SU-DHL-6 (cell line): ENCODE measurements at regions not wholly inside any gene's neighbourhood (a gene's known extent, or its start where the extent isn't known, plus 50 kb on each side); places are given as distances from the start of the nearest gene placed in this dataset.

Experiments
- H2AFZ ChIP-seq: fragments of 200-600 bp; sonication (generic); 2 replicates; pipeline ENCODE4 v1.6.1; 2014; ENCODE audit warnings: low read depth, mild to moderate bottlenecking, moderate library complexity, mixed read lengths, antibody characterized with exemption, low read length; ENCODE audit not compliant: severe bottlenecking
- H3F3A ChIP-seq: fragments of 200-600 bp; shearing (Covaris generic); 2 replicates; pipeline ENCODE4 v1.6.0; 2016; ENCODE audit warnings: antibody characterized with exemption, mild to moderate bottlenecking; ENCODE audit not compliant: insufficient read depth
- H3K27ac ChIP-seq: fragments of 200-600 bp; sonication (generic); 2 replicates; pipeline ENCODE4 v1.5.1; 2016; ENCODE audit warnings: low read depth, mild to moderate bottlenecking, low read length, moderate library complexity, mixed read lengths
- H3K27me3 ChIP-seq: fragments of 200-600 bp; sonication (generic), shearing (Covaris generic); 2 replicates; pipeline ENCODE4 v1.6.0; 2014; ENCODE audit warnings: mild to moderate bottlenecking, low read length
- H3K36me3 ChIP-seq: fragments of 200-600 bp; sonication (generic); 2 replicates; pipeline ENCODE4 v1.6.1; 2014; ENCODE audit warnings: mild to moderate bottlenecking, low read length, mixed read lengths
- H3K4me2 ChIP-seq: fragments of 300-600, 200-600 bp; shearing (Covaris generic), sonication (generic); 2 replicates; pipeline ENCODE4 v1.6.0; 2014; ENCODE audit warnings: low read length, low read depth, mild to moderate bottlenecking; ENCODE audit not compliant: poor library complexity, severe bottlenecking
- H3K4me3 ChIP-seq: fragments of 200-600 bp; sonication (generic); 2 replicates; pipeline ENCODE4 v1.5.1; 2014; ENCODE audit warnings: antibody characterized with exemption, low read length, mild to moderate bottlenecking, mixed read lengths; ENCODE audit not compliant: insufficient read depth, poor library complexity, severe bottlenecking
- H3K79me2 ChIP-seq: fragments of 200-600 bp; sonication (generic); 2 replicates; pipeline ENCODE4 v1.6.1; 2014; ENCODE audit warnings: mild to moderate bottlenecking, low read length, moderate library complexity; ENCODE audit not compliant: insufficient read depth
- H3K9ac ChIP-seq: fragments of 200-600 bp; sonication (generic); 2 replicates; pipeline ENCODE4 v1.7.0; 2014; ENCODE audit warnings: mild to moderate bottlenecking, low read length
- H3K9me2 ChIP-seq: fragments of 200-600 bp; sonication (generic); replicated peaks from 2 replicates; pipeline ENCODE4 v1.6.1; 2014; ENCODE audit warnings: low read length; ENCODE audit not compliant: insufficient read depth
- H3K9me3 ChIP-seq: fragments of 200-600 bp; sonication (generic); 2 replicates; pipeline ENCODE4 v1.6.1; 2014; ENCODE audit warnings: low read length, mixed read lengths; ENCODE audit not compliant: insufficient read depth
- H4K20me1 ChIP-seq: fragments of 200-600 bp; sonication (generic); 2 replicates; pipeline ENCODE4 v1.6.1; 2014; ENCODE audit warnings: low read depth, mild to moderate bottlenecking, antibody characterized with exemption, low read length, moderate library complexity, mixed read lengths
- EZH2phosphoT487 ChIP-seq: fragments of 200-600 bp; sonication (generic), shearing (Covaris generic); conservative IDR thresholded peaks from 2 replicates; pipeline ENCODE4 v1.6.1; 2018; ENCODE audit warnings: mild to moderate bottlenecking, antibody characterized with exemption, low read length, moderate library complexity, mixed read lengths
- TF ChIP-seq, protein P1 (sequence below): fragments of 200-600 bp; sonication (generic); IDR thresholded peaks from one replicate; pipeline ENCODE4 v1.5.1; 2017; ENCODE audit warnings: antibody characterized with exemption, mild to moderate bottlenecking, low read length, moderate library complexity; ENCODE audit not compliant: insufficient read depth, poor library complexity, severe bottlenecking

DNA sequence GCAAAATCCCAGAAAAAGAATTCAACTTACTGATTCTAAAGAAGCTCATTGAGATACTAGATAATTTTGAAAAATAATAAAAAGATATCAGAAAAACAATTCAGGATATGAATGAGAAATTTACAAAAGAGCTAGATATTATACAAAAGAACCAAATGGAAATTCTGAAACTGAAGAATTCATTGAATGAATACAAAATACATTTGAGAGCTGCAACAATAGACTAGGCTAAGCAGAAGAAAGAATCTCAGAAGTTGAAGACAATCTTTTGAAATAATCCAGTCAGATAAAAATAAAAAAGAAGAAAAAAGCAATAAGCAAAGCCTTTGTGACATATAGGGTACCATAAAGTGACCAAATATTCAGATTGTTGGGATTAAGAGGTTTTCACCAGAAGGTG, 206.0 kb downstream of the CD109 start:
- Histone ChIP-seq H2AFZ (no peak overlapping the region), H3K79me2 (no peaks in the 10 kb centered on the region), H3K9me2 (no peaks in the 10 kb centered on the region), H3K9ac (no peak overlapping the region), H3K27ac (no peak overlapping the region), H3F3A (no peaks in the 10 kb centered on the region), H3K4me3 (no peak overlapping the region), H3K27me3 (no peaks in the 10 kb centered on the region), H3K4me2 (no peak overlapping the region), H4K20me1 (no peaks in the 10 kb centered on the region), H3K36me3 (no peaks in the 10 kb centered on the region), H3K9me3 (no peaks in the 10 kb centered on the region)
- TF ChIP-seq, protein P1, sequence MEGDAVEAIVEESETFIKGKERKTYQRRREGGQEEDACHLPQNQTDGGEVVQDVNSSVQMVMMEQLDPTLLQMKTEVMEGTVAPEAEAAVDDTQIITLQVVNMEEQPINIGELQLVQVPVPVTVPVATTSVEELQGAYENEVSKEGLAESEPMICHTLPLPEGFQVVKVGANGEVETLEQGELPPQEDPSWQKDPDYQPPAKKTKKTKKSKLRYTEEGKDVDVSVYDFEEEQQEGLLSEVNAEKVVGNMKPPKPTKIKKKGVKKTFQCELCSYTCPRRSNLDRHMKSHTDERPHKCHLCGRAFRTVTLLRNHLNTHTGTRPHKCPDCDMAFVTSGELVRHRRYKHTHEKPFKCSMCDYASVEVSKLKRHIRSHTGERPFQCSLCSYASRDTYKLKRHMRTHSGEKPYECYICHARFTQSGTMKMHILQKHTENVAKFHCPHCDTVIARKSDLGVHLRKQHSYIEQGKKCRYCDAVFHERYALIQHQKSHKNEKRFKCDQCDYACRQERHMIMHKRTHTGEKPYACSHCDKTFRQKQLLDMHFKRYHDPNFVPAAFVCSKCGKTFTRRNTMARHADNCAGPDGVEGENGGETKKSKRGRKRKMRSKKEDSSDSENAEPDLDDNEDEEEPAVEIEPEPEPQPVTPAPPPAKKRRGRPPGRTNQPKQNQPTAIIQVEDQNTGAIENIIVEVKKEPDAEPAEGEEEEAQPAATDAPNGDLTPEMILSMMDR = no peak
- no peak for TF ChIP-seq EZH2phosphoT487

DNA sequence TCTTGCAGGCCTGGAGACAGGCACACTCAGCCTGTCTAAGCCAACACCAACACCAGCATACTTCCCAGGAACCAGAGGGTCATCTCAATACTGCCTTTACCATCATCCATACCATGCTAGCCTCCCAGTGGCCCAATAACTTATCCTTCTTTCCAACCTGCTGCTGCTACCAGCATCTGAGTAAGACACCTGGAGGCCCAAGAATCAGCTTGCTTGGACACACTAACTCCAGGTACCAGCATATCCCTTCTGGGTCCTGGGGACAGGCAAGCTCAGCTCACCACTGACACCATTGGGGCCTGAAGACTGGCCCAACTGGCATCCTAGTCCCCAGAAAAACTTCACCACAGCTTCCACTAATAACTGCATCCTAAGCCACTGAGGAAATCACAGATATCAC, 205.3 kb downstream of the CD109 start:
- Histone ChIP-seq H3K4me2 (no peak overlapping the region), H3K4me3 (no peak overlapping the region), H4K20me1 (no peaks in the 10 kb centered on the region), H3K79me2 (no peaks in the 10 kb centered on the region), H3K27ac (no peak overlapping the region), H3K36me3 (no peaks in the 10 kb centered on the region), H3K27me3 (no peaks in the 10 kb centered on the region), H2AFZ (no peak overlapping the region), H3K9me2 (no peaks in the 10 kb centered on the region), H3K9ac (no peak overlapping the region), H3F3A (no peaks in the 10 kb centered on the region), H3K9me3 (no peaks in the 10 kb centered on the region)
- TF ChIP-seq, protein P1 = no peak
- TF ChIP-seq EZH2phosphoT487 = no peak

DNA sequence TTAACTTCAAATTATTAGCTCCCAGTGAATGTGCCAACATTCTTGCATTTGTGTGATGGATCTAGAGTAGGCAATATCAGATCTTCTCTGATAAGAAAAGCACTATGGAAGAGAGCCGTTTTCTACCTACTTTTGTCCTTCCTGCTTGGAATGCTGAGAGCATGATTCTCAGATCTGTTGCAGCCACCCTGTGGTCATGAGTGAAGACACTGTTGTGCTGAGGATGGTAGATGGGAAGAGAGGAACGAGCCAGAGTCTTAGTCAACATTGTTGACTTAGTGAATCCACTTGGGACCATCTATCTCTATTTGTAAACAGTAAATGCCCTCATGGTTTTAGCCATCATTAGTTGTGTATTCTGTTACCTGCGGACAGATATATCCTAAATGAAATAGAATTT, 202.6 kb downstream of the CD109 start:
- Histone ChIP-seq H3K4me3 (no peak overlapping the region), H3K79me2 (no peaks in the 10 kb centered on the region), H3K9me3 (no peaks in the 10 kb centered on the region), H3K9ac (no peak overlapping the region), H3F3A (no peaks in the 10 kb centered on the region), H3K4me2 (no peak overlapping the region), H3K36me3 (no peaks in the 10 kb centered on the region), H3K27me3 (no peaks in the 10 kb centered on the region), H4K20me1 (no peaks in the 10 kb centered on the region), H2AFZ (no peak overlapping the region), H3K27ac (no peak overlapping the region), H3K9me2 (no peaks in the 10 kb centered on the region)
- TF ChIP-seq, protein P1 = no peak
- TF ChIP-seq EZH2phosphoT487 = no peak
